DMS53 treated with DMSO at 0.1 percent for 48 hours (cell line): ENCODE measurements at regions not wholly inside any gene's neighbourhood (a gene's known extent, or its start where the extent isn't known, plus 50 kb on each side); places are given as distances from the start of the nearest gene placed in this dataset.
"Not testable (repeated sequence)": the region's sequence is repeated elsewhere in the genome, so short reads cannot be mapped to it uniquely, and the experiment has no call there.

ENCODE experiments used
- DNase-seq: peaks from one replicate; lab custom pipeline; 2025; ENCODE audit not compliant: unreplicated experiment; lab: John Stamatoyannopoulos, UW

DNA sequence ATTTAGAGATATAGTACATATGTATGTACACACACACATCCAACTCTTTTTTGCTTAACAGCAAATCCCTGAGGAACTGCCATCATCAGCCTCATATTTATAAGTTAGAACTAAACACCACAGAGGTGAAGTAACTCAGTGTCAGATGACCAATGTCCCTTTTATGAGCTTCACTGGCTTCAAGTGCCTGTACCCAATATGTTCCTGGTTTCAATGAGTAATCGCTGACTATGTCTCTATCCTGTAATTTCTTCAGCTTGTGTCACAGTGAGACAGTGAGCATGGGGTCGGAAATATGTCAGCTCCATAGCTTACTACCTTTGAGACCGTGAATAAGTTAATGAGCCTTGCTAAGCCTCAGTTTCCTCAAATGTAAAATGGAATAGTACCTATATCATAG, 136.2 kb upstream of the RASGEF1B start:
- DNase-seq: no peak

DNA sequence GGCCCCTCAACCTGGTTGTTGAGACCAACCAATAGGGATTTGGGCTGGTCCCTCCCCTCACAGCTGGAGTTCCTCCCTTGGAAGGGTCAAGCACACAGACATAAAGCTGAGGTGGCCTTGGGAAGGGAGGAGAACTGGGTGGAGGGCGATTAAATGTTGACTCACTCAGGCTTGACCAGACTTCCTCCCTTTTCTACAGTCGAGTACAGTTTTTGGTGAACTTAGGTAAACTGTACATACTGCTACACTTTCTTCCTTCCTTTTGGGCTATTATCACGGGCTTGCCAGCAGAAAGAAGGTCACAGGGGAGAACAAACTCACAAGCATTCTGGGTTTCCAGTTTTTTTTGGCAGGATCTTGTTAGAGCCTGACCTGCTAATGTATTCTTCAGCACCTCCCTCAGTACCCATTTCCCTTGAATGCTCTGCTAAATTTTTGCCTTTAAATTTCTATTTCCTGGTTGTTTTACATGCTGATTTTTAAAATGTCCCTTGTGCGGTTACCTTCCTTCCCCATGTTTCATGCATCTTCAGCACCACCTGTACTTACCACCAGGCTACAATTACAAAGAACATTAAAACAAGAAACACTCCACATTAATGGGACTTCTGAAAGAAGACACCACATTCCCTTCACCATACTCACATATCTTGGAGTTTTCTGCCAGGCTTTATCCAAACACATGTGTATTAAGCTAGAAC, 135.2 kb upstream of the RASGEF1B start:
- DNase-seq: no peak

- DNase-seq: no peak
These were observed 134.5 kb upstream of the RASGEF1B start for GRCh38 chr4:81606166-81606565.

- DNase-seq: no peak
These were observed 133.6 kb upstream of the RASGEF1B start for GRCh38 chr4:81605271-81605670.

GRCh38 chr4:81604683-81605218, 133.0 kb upstream of the RASGEF1B start:
- no peak for DNase-seq

GRCh38 chr4:81602854-81603253, 131.1 kb upstream of the RASGEF1B start:
- DNase-seq: no peak

GRCh38 chr4:81601358-81601694, 129.6 kb upstream of the RASGEF1B start:
- DNase-seq: no peak

- DNase-seq: no peak
These were observed 129.0 kb upstream of the RASGEF1B start for GRCh38 chr4:81600520-81601357.

GRCh38 chr4:81599742-81600380, 128.2 kb upstream of the RASGEF1B start:
- DNase-seq: no peak

GRCh38 chr4:81595798-81596610, 124.3 kb upstream of the RASGEF1B start:
- DNase-seq: no peak

GRCh38 chr4:81595287-81595686, 123.6 kb upstream of the RASGEF1B start:
- DNase-seq: no peak

DNA sequence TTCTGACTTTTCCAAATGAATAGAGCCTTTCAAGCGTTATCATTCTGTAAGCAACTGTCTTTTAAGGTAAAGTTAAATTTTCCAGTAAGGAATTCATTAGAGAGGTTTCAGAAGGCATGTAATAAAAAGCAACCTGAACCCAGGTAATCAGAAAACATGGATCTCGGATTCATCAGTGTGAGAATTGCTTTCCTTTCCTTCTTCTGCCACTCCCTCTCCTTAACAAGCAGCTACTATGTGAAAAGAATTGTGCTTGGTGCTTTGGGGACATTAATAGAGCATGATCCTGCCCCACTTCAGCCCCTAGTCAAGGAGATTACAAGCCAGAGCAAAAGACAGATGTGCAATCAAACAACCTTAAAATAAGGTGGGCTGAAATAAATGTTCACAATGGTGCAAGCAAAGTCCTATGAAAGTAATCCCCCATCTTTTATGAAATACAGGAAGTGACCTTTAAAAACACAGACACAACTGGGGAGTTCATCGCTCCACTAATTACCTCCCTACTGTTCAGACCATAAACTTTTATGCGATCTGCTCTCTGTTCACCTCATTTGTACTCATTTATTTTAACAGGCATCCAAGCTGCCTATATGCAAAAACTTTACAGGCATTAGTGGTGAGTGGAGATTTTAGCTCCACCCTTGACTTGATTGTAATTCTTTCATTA, 122.9 kb upstream of the RASGEF1B start:
- no peak for DNase-seq

GRCh38 chr4:81592701-81593100, 121.0 kb upstream of the RASGEF1B start:
- DNase-seq: no peak

GRCh38 chr4:81590596-81590995, 118.9 kb upstream of the RASGEF1B start:
- DNase-seq: no peak

DNA sequence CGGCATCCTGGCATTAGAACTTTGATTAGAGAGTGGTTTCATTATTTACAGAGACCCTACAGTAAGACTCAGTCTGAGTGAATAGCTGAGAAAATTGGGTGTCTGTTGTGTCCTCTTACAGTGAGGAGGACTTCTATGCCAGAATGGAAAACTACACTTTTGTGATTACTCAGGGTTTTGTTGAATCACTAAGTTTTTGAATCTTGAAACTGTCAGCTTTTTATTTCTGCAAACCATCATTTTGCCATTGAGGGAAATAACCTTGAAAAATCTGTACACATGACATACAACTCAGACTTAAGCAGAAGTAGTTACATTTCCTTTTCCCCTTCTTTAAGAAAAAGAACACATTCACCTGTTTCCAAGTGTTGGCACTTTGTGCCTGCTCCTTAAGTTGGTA, 117.6 kb upstream of the RASGEF1B start:
- no peak for DNase-seq

DNA sequence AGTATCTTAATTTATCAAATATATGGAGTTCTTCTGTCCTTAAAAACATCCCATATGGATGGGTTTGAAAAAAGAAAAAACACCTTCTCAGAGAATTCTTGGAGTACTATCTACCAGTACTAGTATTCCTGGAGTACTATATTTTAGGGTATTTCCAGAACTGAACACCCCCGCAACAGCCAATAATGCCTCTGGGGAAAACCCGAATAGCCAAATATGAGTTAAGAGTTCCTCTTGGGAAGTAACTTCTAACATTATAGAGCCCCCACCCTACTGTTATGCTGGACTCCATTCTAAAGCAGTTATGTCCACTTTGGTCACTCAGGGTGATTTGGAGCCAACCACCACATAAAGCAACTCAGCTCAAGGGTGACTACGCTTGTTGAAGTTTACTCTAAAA, 115.0 kb upstream of the RASGEF1B start:
- DNase-seq: no peak

DNA sequence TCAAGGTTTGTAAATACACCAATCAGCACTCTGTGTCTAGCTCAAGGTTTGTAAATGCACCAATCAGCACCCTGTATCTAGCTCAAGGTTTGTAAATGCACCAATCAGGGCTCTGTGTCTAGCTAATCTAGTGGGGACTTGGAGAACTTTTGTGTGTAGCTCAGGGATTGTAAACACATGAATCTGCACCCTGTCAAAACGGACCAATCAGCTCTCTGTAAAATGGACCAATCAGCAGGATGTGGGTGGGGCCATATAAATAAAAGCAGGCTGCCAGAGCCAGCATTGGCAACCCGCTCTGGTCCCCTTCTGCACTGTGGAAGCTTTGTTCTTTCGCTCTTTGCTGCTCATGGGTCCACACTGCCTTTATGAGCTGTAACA, 109.3 kb upstream of the RASGEF1B start:
- DNase-seq: not testable (repeated sequence)

DNA sequence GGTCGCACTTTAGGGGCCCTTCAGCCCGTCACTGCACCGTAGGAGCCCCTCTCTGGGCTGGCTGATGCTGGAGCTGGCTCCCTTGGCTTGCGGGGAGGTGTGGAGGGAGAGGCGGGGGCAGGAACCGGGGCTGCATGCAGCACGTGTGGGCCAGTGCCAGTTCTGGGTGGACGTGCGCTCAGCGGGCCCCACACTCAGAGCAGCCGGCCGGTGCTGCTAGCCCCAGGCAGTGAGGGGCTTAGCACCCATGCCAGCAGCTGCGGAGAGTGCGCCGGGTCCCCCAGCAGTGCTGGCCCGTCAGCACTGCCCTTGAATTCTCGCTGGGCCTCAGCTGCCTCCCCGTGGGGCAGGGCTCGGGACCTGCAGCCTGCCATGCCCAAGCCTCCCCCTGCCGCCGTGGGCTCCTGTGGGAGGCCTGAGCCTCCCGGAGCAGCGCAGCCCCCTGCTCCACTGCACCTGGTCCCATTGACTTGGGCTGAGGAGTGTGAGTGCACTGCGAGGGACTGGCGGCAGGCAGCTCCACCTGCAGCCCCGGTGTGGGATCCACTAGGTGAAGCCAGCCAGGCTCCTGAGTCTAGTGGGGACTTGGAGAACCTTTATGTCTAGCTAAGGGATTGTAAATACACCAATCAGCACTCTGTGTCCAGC, 108.8 kb upstream of the RASGEF1B start:
- DNase-seq: no peak

DNA sequence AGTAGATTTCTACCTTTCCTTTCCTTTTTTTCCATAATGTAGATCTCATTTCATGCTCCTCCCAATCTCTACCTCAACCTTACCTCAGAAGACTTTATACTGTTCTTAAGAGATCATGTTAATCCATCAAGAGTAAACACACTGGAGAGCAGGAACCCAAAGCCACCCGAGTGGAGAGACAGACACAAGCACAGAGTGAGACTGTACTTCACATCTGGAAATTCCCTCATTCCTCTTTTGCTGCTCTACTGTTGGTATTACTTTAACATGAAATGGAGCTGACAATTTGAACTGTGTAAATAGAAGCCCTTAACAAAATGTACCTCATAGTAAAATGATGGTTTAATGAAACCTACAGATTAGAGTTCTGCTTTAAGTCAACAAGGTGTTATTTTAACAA, 105.7 kb upstream of the RASGEF1B start:
- DNase-seq: no peak

DNA sequence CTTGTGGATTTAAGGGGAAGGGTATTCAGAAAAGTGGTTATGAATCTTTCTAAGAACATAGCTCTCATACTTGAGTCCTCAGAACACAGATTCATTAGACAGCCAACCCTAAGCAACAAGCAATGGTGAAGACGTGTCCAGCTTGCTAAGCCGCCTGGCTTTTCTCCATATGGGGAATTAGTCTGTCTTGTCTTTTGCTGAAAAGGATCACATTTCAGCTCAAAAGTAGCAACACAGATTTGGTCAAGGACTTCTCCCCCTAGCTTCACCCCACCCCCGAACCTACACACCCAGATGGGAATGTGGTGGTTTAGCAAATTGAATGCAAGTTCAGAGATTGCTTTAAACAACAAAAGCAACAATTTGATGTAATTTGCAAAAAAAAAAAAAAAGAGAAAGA, 103.3 kb upstream of the RASGEF1B start:
- DNase-seq: no peak
